Fibroblast of mammary gland (primary cell): ENCODE measurements at regions not wholly inside any gene's neighbourhood (a gene's known extent, or its start where the extent isn't known, plus 50 kb on each side); places are given as distances from the start of the nearest gene placed in this dataset.

ENCODE experiments used
- DNase-seq: peaks from one replicate; pipeline ENCODE4 v3.0.0-alpha.2; 2010; ENCODE audit warnings: low read depth
- H3K4me3 ChIP-seq: 2 replicates; pipeline ENCODE4 v1.5.1; 2011; ENCODE audit warnings: low read depth, mild to moderate bottlenecking, low read length, moderate library complexity; ENCODE audit not compliant: control insufficient read depth
- TF ChIP-seq, protein P1 (sequence below): conservative IDR thresholded peaks from 2 replicates; pipeline ENCODE4 v1.5.1; 2011; ENCODE audit warnings: low read depth, low read length, inconsistent platforms; ENCODE audit not compliant: control insufficient read depth, insufficient read depth

DNA sequence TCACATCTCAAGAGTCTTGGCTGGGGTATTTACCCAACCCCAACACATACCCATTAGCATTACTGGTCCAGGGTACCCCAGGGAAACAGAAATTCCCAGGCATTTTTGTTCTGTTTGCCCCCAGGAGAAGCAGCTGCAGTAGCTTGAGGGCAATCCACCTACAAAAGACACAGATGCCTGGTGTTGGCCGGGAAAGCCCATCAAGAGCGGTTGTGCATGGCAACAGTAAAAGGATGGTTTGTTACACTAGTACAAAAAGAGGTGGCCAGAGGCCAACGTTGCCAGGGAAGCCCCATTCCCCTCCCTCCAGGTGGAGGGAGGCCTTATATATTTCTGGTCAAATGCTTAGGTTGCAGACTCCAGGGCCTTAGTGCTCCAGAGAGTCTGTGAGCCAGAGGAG lies 637.8 kb downstream of the BCOR start:
- DNase-seq, result no peak
- TF ChIP-seq, protein P1, sequence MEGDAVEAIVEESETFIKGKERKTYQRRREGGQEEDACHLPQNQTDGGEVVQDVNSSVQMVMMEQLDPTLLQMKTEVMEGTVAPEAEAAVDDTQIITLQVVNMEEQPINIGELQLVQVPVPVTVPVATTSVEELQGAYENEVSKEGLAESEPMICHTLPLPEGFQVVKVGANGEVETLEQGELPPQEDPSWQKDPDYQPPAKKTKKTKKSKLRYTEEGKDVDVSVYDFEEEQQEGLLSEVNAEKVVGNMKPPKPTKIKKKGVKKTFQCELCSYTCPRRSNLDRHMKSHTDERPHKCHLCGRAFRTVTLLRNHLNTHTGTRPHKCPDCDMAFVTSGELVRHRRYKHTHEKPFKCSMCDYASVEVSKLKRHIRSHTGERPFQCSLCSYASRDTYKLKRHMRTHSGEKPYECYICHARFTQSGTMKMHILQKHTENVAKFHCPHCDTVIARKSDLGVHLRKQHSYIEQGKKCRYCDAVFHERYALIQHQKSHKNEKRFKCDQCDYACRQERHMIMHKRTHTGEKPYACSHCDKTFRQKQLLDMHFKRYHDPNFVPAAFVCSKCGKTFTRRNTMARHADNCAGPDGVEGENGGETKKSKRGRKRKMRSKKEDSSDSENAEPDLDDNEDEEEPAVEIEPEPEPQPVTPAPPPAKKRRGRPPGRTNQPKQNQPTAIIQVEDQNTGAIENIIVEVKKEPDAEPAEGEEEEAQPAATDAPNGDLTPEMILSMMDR, result no peak
- no peak overlapping the region for H3K4me3 ChIP-seq

- no peak overlapping the region for H3K4me3 ChIP-seq
- TF ChIP-seq, protein P1, result no peak
- no peak for DNase-seq
Measured at GRCh38 chrX:39460499-39460898, 637.3 kb downstream of the BCOR start.

DNA sequence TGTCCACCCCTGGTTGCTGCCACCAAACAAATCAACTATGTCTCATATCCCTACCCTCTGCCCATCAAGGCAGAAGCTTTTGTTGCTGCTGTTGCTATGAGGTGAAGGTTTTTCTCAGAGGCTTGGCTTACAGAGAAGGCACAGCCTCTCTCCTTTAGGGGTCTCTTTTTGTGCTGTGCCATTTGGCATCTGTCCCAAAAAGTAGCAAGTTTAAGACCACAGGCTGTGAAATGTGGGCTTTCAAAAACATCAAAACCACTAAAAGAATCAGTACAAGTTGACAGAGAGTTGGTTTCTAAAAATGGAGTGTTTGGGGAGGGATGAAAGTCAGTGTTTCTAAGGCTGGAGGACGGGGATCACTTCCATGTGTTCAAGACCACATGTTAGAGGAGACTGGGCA lies 634.9 kb downstream of the BCOR start:
- H3K4me3 ChIP-seq, result no peak overlapping the region
- no peak for DNase-seq
- TF ChIP-seq, protein P1, result no peak

DNA sequence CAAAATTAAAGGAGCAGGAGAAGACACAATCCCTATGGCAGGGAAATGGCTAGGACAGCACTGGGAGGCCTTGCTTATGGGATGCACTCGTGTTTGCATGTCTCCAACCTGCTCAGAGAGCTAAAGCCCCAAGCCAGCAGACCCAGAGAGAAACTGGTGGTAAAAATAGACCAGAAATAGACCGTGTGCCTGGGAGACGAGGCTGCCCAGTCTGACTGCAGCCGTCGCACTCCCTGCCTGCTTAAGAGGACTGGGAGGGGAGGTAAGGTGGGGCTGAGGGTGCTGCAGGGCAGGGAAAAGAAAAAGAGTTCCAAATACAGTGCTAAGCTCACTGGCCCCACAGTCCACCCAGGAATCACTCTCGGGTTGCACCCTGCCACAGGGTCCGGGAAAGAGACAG lies 633.5 kb downstream of the BCOR start:
- no peak for DNase-seq
- no peak overlapping the region for H3K4me3 ChIP-seq
- TF ChIP-seq, protein P1, result no peak

DNA sequence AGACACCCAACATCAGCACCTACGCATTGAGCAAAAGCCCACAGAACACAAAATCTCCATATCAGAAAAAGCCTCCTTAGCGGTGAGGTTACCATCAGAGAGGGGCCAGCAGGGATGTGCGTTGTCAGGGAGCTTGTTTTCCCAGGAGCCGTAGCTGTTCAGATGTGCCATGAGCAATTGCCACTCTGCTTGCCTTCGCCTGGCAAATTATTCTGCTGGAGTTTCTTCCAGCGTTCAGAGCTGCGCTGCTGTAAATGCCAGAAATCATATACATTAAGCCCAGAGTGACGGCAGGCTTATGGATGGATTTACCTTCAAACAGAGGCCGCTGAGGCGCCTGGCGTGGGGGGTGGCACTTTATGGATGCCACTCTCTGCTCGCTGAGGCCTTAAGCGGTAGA lies 632.3 kb downstream of the BCOR start:
- TF ChIP-seq, protein P1, result no peak
- DNase-seq, result no peak
- no peak overlapping the region for H3K4me3 ChIP-seq

DNA sequence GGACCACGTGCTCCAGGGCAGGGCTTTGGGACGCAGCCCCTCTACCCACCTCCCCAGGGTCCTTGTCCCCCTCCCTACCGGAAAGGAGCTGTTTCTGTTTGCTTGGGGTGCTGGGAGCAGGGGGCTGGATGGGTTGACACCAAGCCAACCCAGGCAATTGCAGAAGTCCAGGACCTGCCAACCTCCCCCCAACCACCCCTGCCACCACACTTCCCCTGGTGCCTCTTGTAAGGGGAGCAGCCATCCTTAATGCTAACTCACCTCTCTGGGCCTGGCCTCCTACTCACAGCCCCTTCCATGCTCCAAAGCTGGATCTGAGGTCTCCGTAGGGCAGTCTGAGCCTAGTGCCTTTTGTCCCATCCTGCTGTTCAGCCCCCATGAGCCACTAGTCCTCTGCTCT lies 631.9 kb downstream of the BCOR start:
- no peak for DNase-seq
- no peak overlapping the region for H3K4me3 ChIP-seq
- TF ChIP-seq, protein P1, result no peak

GRCh38 chrX:39469126-39469525 lies 628.6 kb downstream of the BCOR start:
- no peak overlapping the region for H3K4me3 ChIP-seq
- TF ChIP-seq, protein P1, result no peak
- DNase-seq, result no peak
